HG03095 (cell line): ENCODE measurements at regions not wholly inside any gene's neighbourhood (a gene's known extent, or its start where the extent isn't known, plus 50 kb on each side); places are given as distances from the start of the nearest gene placed in this dataset.

Experiments used
- ATAC-seq: cut with Tn5 transposase; IDR thresholded peaks from one replicate; pipeline ENCODE4 v1.9.1; 2021; ENCODE audit warnings: moderate library complexity; ENCODE audit not compliant: unreplicated experiment

GRCh38 chr14:85402569-85403162, 127.3 kb upstream of the FLRT2 start:
- no peak for ATAC-seq

DNA sequence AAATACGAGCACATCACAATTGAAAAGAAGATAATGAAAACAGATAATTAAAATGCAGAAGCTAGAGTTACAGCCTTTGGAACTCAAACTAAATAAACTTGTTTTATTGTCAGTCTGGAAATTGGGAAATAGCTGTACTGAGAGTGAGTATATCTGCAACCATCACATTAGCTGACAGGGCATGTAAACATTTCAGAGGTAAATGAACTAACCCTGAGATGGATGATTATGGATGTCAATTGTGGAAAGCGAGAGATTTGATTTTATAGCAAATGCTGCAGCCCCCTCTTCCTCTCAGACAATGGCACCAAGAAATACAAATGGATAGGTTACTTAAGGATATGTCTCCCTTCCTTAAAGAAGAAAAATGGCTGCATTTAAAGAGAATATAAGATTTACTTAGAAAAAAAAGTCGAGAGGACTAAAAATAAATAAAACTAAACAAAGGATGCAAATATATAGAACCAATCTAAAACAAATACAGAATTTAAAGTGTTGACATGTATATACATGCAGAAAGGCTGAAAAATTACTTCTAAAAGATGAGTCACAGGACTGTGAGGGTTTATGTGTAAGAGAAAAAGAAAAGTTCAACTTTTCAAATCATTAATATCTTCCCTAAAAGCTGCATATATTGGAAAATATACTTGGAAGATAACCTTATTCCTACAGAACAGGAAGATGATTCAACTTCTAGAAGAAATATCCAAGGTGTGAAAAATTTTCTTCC, 120.3 kb upstream of the FLRT2 start:
- ATAC-seq: no peak

DNA sequence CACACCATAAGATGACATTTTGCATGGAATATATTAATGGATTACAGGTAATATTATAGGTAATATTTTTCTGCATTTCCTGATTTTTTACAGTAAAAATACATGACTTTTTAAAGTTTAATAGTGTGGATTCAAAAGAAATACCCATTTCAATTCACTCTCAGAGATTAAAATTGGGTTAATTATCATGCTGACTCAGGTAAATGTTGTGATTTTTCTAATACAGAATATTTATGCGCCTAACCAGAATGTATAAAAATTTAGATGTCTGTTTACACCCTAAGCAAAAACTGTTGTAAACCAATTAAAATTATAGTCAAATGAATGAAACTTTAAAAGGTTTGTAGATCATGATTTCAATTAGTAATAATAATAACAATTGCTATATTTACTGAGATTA, 117.2 kb upstream of the FLRT2 start:
- no peak for ATAC-seq

DNA sequence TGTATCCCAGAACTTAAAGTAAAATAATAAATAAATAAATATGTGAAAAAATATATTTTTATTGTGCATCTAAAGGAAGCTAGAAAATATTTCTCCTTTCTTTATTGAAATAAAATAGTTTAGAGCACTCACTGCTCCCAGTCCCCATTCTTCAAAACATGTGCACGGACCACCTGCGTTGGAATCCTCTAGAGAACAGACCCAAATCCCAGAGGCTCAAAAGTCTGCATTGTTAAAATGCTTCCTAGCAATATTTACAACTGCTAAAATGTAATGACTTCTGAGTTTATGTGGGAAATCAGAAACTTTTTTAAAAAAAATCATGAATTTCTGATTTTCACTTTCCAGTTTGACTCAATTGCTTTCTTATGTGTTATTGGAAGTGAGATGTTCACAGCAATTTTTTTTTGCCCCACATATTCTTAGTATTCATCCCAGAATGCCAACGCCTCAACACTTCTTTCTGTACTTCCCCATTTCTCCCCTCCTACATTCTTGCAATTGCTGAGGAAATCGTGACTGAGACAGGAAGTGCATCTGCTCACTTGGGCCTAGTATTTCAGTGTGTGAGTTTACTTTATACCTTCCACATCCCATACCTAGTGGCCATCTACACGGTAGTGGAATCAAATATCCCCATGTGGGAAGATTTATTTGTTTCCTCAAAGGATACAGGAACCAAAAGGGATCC, 116.0 kb upstream of the FLRT2 start:
- no peak for ATAC-seq

GRCh38 chr14:85415015-85415712, 114.8 kb upstream of the FLRT2 start:
- no peak for ATAC-seq

GRCh38 chr14:85416771-85417170, 113.2 kb upstream of the FLRT2 start:
- ATAC-seq: no peak

DNA sequence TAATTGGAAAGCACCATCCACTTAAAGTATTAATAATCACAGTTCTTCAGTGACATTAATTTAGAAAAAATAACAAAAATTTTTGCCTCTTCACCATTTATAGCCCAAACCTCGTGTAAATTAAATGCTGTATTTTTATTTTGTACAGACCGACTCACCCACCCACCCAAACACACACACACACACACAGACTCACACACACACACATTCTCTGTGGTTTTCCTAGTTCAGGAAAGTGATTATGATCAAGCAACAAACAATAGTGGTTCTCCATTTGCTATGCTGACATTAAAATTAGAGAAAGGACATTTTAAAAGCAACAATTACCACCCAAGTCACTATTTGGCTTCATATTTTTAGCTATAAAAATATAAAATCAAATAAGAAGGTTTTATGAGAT, 112.5 kb upstream of the FLRT2 start:
- no peak for ATAC-seq

- ATAC-seq: no peak
Measured at GRCh38 chr14:85418721-85419120, 111.2 kb upstream of the FLRT2 start.

DNA sequence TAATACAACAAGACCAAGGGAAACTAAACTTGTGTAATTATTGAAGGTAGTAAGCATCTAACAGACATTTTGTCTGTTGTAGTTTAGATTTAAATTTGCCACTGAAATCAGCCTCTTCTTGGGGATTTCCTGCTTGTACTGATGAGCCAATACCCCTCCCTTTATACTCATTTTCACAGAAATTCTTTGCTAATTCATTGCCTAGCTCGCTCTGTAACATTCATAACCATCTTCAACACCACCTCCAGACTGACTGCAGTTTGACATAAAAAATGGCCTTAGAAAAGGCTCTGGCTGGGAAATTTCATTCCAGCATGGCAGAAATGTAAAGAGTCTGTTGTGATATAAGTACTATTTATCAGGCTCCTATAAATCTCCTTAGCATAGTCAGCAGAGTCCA, 109.7 kb upstream of the FLRT2 start:
- no peak for ATAC-seq

DNA sequence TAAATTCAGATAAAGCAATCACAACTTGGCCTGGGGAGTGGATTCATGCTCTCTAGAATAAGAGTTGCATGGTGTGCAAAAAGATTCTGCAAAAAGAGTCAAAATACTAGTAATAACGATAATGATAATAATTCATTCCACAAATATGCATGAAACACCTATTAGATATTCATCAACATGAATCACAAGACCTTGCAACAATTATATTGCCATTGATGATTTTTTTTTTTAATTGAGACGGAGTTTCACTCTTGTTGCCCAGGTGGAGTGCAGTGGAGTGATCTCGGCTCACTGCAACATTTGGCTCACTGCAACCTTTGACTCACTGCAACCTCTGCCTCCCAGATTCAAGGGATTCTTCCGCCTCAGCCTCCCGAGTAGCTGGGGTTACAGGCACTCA, 109.2 kb upstream of the FLRT2 start:
- no peak for ATAC-seq

GRCh38 chr14:85421186-85421877, 108.6 kb upstream of the FLRT2 start:
- ATAC-seq: no peak

- no peak for ATAC-seq
Measured at GRCh38 chr14:85423889-85424288, 106.1 kb upstream of the FLRT2 start.

GRCh38 chr14:85425507-85425906, 104.4 kb upstream of the FLRT2 start:
- ATAC-seq: no peak

DNA sequence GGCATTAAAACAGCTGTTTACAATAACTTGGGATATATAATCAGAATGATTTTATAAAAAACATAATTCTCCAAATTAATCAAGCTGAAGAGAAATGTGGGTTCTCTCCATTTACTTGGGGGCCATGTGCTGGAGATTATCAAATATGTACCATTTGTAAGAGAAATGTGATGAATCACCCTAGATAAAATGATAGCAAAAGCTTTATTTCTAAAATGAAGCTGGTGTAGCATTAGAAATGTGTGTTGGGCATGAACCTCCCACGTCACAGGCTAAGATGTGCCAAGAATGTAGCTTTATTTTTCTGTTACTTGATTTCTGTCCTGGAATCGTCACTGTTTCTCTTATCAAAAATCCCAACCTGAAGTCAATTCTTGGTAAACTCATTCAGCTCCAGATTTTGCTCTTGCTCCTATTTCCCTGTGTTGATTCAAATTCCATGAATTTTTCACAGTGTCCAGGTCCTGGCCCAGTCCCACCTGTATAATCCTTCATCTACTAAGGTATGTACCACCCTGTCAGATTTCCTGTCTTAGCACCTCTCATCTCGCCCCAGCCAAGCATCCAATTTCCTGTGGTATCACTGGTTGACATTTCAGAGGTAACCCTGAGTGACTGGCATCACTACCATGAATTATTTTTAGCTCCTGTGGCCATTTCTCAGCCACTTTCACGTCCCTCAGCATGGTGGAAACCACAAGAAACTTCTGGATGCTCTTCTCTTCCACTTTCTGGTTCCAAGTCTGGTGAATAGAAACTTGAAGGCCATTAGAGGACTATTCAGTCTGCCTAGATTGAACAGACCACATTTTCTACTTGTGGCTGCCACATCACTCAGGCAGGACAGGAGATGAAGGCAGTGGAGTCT, 103.6 kb upstream of the FLRT2 start:
- ATAC-seq: no peak

GRCh38 chr14:85428926-85429325, 101.0 kb upstream of the FLRT2 start:
- ATAC-seq: no peak

DNA sequence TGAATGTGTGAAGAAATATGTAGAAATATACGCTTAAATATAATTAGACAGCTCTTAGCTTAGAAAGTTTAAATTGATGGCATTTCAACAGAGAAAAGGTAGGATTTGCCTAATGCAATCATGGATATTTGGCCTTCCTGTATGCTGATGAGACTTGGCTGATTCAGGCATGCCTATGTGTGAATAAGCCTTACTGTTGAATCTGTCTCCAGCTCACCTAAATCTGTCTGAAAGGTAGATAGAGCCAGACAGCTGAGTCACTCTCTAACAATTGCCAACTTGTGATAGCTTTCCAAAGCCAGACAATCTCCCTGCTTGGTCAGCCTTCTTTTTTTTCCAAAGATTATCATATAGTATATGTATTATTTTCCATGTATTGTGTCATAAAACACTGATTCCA, 92.8 kb upstream of the FLRT2 start:
- ATAC-seq: no peak

- ATAC-seq: no peak
Measured at GRCh38 chr14:85438001-85438400, 91.9 kb upstream of the FLRT2 start.

GRCh38 chr14:85438481-85438942, 91.4 kb upstream of the FLRT2 start:
- ATAC-seq: no peak

DNA sequence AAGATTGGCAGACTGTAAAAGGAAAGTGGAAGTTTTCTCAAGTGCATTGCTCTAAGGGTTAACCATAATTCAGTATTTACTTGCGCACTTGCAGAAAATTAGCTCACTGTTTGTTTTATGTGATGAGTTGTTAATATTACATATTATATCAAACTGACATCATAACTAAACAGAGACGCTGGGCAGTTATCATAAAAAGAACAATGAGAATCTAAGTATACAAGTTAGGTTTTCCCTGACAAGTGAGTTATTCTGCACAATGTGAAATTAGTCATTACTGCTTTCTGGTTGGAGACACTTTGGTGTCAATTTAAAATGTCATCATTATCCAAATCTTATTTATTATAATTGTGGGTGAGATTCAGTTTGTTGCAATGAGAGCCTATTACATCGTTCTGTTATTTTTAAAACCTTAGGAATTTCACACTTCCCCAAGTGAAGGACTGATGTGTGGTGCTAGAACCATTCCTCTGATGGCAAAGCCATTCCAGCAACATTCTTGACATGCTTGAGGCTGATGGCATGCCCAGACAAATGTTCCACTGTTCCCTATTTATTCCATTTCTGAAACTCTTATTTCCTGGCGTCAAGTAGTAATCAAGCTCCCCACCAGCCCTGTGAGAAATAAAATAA, 90.1 kb upstream of the FLRT2 start:
- no peak for ATAC-seq
